Stimulated activated CD4-positive, alpha-beta T cell treated with anti-CD3 and anti-CD28 coated beads, Interleukin-1b, Interleukin-23, amount 100 ng/mL, for 24 hours (primary cell): ENCODE measurements at regions not wholly inside any gene's neighbourhood (a gene's known extent, or its start where the extent isn't known, plus 50 kb on each side); places are given as distances from the start of the nearest gene placed in this dataset.
"Not testable (repeated sequence)": the region's sequence is repeated elsewhere in the genome, so short reads cannot be mapped to it uniquely, and the experiment has no call there.

Source experiments
- DNase-seq, 4 experiments: peaks; one replicate each; pipeline ENCODE4 v3.0.0-alpha.2; 2020; ENCODE audit warnings: low read depth in 4 of 4, low spot score in 1 of 4

GRCh38 chr12:131229079-131229425 is 275.3 kb downstream of the ADGRD1 start:
- DNase-seq = not testable (repeated sequence)

GRCh38 chr12:131229426-131230339 is 276.0 kb downstream of the ADGRD1 start:
- DNase-seq = no peak

GRCh38 chr12:131230340-131231031 is 276.8 kb downstream of the ADGRD1 start:
- no peak for DNase-seq

- no peak for DNase-seq
Observed at GRCh38 chr12:131231032-131231980, 277.6 kb downstream of the ADGRD1 start.

GRCh38 chr12:131232036-131232435 is 278.3 kb downstream of the ADGRD1 start:
- no peak for DNase-seq

- DNase-seq = not testable (repeated sequence)
Observed at GRCh38 chr12:131232872-131233271, 279.2 kb downstream of the ADGRD1 start.

- DNase-seq = not testable (repeated sequence)
Observed at GRCh38 chr12:131233850-131234789, 280.4 kb downstream of the ADGRD1 start.

GRCh38 chr12:131234841-131235271 is 281.1 kb downstream of the ADGRD1 start:
- DNase-seq = not testable (repeated sequence)

- no peak for DNase-seq
Observed at GRCh38 chr12:131235871-131236271, 282.2 kb downstream of the ADGRD1 start.

- no peak for DNase-seq
Observed at GRCh38 chr12:131239384-131240094, 285.8 kb downstream of the ADGRD1 start.

- DNase-seq = no peak
Observed at GRCh38 chr12:131241517-131241916, 287.8 kb downstream of the ADGRD1 start.

- no peak for DNase-seq
Observed at GRCh38 chr12:131242741-131243496, 289.2 kb downstream of the ADGRD1 start.

- DNase-seq = not testable (repeated sequence)
Observed at GRCh38 chr12:131244157-131244688, 290.5 kb downstream of the ADGRD1 start.

- DNase-seq = not testable (repeated sequence)
Observed at GRCh38 chr12:131245161-131245560, 291.5 kb downstream of the ADGRD1 start.

GRCh38 chr12:131245564-131246355 is 292.1 kb downstream of the ADGRD1 start:
- no peak for DNase-seq

GRCh38 chr12:131247026-131247725 is 293.5 kb downstream of the ADGRD1 start:
- not testable (repeated sequence) for DNase-seq

GRCh38 chr12:131247875-131248274 is 294.2 kb downstream of the ADGRD1 start:
- not testable (repeated sequence) for DNase-seq
